GM13976 (cell line): ENCODE measurements at regions not wholly inside any gene's neighbourhood (a gene's known extent, or its start where the extent isn't known, plus 50 kb on each side); places are given as distances from the start of the nearest gene placed in this dataset.

Experiments
- DNase-seq: peaks from one replicate; pipeline ENCODE4 v3.0.0; 2012; ENCODE audit warnings: low spot score
- CTCF ChIP-seq: IDR thresholded peaks from 2 replicates; pipeline ENCODE4 v1.5.1; 2012; ENCODE audit warnings: borderline replicate concordance, mild to moderate bottlenecking; ENCODE audit not compliant: insufficient read depth; ENCODE audit errors: extremely low read depth, missing control alignments, control extremely low read depth
- in situ Hi-C: fragments of 300-500 bp; cut with MboI; formaldehyde crosslinking; loops from one replicate; pipeline ENCODE4 v1.12.0; 2022; ENCODE audit warnings: low sequenced_read_pairs, mixed read lengths, inconsistent platforms; ENCODE audit not compliant: unreplicated experiment

GRCh38 chr12:85369365-85370154 lies 89.5 kb downstream of the ALX1 start:
- in situ Hi-C loops = no loop called here
- no peak for DNase-seq
- TF ChIP-seq CTCF = no peak

- DNase-seq = no peak
- no peak for TF ChIP-seq CTCF
- in situ Hi-C loops = no loop called here
Measured at GRCh38 chr12:85373045-85373444, 93.0 kb downstream of the ALX1 start.

GRCh38 chr12:85374981-85375380 lies 95.0 kb downstream of the ALX1 start:
- TF ChIP-seq CTCF = no peak
- DNase-seq = no peak
- in situ Hi-C loops = no loop called here

GRCh38 chr12:85385406-85385805 lies 105.4 kb downstream of the ALX1 start:
- DNase-seq = no peak
- no peak for TF ChIP-seq CTCF
- in situ Hi-C loops = no loop called here

GRCh38 chr12:85390266-85390665 lies 110.2 kb downstream of the ALX1 start:
- no peak for TF ChIP-seq CTCF
- no peak for DNase-seq
- in situ Hi-C loops = no loop called here

- TF ChIP-seq CTCF = no peak
- in situ Hi-C loops = no loop called here
- DNase-seq = no peak
Measured at GRCh38 chr12:85392508-85392907, 112.5 kb downstream of the ALX1 start.

- no peak for TF ChIP-seq CTCF
- in situ Hi-C loops = no loop called here
- no peak for DNase-seq
Measured at GRCh38 chr12:85393606-85394005, 113.6 kb downstream of the ALX1 start.
